ENCODE measurements at regions not wholly inside any gene's neighbourhood (a gene's known extent, or its start where the extent isn't known, plus 50 kb on each side); places are given as distances from the start of the nearest gene placed in this dataset.

DNA sequence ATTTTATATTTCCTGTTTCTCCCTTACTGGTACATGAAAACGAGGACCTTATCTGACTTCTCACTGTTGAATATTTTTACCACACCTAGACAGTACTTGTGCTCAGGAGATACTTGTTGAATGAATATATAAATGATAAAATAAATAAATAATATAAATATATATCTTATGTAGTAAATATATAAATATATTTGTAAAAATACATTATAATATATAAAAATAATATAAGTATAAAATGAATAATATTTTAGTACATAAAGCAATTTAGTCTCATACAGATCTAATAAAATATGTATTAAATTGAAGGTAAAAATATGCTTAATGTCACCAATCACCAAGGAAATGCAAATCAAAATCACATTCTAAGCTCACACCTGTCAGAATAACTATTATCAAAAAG, 360.6 kb downstream of the EFNA5 start:
- Histone ChIP-seq H3K27ac (ENCODE audit: low read depth, low read length) (no peak overlapping the region), H3K9me3 (ENCODE audit: insufficient read depth, low read depth, low read length) (no peaks in the 10 kb centered on the region), H3K36me3 (ENCODE audit: insufficient read depth, low read length) (no peaks in the 10 kb centered on the region), H3K9ac (ENCODE audit: low read depth, low read length) (no peak overlapping the region), H3K4me3 (ENCODE audit: low read length) (no peak overlapping the region), H3K4me1 (ENCODE audit: insufficient read depth, low read length) (no peaks in the 10 kb centered on the region), H3K27me3 (ENCODE audit: insufficient read depth, low read length) (no peaks in the 10 kb centered on the region)
- 100% methylated on average over 1 of the region's 1 CpG for WGBS

DNA sequence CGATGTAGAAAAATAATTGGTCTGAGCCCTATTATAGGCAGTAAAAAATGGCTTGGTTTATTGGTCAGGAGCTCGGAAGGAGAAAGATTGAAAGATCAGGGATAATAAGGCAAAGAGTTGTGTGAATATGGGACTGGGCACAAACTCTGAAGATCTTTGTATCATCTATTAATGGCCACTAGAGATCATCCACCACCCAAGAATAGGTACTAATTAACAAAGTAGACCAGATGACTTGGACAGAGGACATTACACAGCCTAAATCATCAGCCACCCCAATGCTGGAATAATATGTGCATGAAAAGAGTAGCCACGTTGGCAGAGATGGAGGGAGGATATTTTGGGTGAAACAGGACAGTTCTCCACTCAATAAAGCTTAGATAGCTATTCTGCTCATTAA, 364.1 kb downstream of the EFNA5 start:
- H3K27me3 ChIP-seq (ENCODE audit: insufficient read depth, low read length) = no peaks in the 10 kb centered on the region
- H3K9me3 ChIP-seq (ENCODE audit: insufficient read depth, low read depth, low read length) = no peaks in the 10 kb centered on the region
- no peaks in the 10 kb centered on the region for H3K36me3 ChIP-seq (ENCODE audit: insufficient read depth, low read length)
- H3K4me3 ChIP-seq (ENCODE audit: low read length) = no peak overlapping the region
- H3K4me1 ChIP-seq (ENCODE audit: insufficient read depth, low read length) = peaks cover under 1% of the 10 kb centered on the region; the same call in 1 of the 2 replicates
- 96% methylated on average over 2 of the region's 3 CpGs for WGBS
- H3K27ac ChIP-seq (ENCODE audit: low read depth, low read length) = no peak overlapping the region
- no peak overlapping the region for H3K9ac ChIP-seq (ENCODE audit: low read depth, low read length)

DNA sequence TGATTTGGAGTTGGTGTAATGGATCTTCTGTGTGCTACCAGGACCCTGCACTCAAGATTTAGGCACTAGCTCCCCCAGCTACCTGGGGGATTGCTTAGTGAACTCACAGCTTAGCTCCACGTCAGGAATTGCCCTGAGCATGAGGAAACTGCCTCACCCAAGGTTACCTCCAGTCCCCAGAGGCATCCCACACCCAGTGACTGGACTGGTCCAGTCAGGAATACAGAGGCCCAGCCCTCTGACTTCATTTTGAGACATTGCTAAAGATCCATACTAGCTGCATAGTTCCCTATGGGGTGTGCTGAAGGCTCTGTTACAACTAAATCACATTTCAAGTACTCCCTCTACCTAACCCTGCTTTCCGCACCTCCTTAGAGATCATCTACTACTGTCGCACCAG, 364.7 kb downstream of the EFNA5 start:
- peaks cover 7% of the 10 kb centered on the region; the same call in 1 of the 2 replicates for H3K4me1 ChIP-seq (ENCODE audit: insufficient read depth, low read length)
- WGBS = 92% methylated on average over 3 of the region's 3 CpGs
- H3K27me3 ChIP-seq (ENCODE audit: insufficient read depth, low read length) = no peaks in the 10 kb centered on the region
- no peak overlapping the region for H3K4me3 ChIP-seq (ENCODE audit: low read length)
- no peaks in the 10 kb centered on the region for H3K36me3 ChIP-seq (ENCODE audit: insufficient read depth, low read length)
- H3K27ac ChIP-seq (ENCODE audit: low read depth, low read length) = no peak overlapping the region
- H3K9me3 ChIP-seq (ENCODE audit: insufficient read depth, low read depth, low read length) = no peaks in the 10 kb centered on the region
- no peak overlapping the region for H3K9ac ChIP-seq (ENCODE audit: low read depth, low read length)

DNA sequence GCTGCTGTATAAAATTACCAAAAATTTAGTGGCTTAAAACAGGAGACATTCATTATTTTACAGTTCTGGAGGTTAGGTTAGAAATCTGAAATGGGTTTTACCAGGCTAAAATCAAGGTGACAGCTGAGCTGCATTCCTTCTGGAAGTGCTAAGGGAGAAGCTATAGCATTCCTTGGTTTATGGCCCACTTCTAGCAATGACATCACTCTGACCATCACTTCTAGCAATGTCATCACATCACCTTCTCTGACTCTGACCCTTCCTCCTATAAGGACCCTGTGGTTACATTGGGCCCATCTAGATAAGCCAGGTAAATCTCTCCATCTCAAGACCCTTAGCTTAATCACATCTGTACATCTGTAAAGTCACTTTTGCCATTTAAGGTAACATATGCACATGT, 366.1 kb downstream of the EFNA5 start:
- Histone ChIP-seq H3K27me3 (ENCODE audit: insufficient read depth, low read length) (no peaks in the 10 kb centered on the region), H3K9me3 (ENCODE audit: insufficient read depth, low read depth, low read length) (no peaks in the 10 kb centered on the region), H3K4me1 (ENCODE audit: insufficient read depth, low read length) (peaks cover 14% of the 10 kb centered on the region), H3K9ac (ENCODE audit: low read depth, low read length) (no peak overlapping the region), H3K4me3 (ENCODE audit: low read length) (no peak overlapping the region), H3K36me3 (ENCODE audit: insufficient read depth, low read length) (no peaks in the 10 kb centered on the region), H3K27ac (ENCODE audit: low read depth, low read length) (no peak overlapping the region)

DNA sequence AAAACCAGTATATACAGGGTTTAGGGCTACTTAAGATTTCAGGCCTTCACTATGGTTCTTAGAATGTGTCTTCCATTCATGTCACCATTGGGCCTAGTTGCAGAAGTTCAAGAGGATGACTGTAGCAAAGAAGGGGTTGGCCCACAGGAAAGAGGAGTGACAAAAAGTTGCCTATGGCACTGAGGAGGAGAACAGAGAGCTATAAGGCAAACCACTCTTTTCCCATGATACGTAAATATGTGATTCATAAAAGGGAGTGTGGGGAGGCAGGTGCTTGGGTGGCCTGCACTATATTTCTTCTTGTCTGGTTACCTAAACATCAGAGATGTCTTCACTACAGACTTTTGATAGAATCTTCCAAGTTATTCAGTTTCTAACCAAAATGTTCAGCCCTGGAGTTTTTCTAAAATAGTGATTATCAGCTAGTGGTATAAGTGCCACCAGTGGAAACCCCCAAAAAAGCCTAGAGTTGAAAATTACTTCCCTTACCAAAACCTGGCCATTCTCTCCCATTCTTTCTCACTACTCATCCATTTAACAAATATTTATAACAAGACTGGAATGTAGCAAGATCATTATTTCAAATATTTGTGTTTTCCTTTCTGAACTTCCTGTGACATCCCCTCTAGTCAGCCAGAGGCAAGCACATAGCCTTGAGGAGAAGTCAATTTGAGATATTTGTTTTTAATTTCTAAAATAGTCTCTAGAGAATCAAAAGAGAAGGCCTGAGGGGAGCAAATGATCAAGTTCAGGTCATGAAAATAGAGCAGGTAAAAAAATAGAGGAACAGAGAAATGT, 367.4 kb downstream of the EFNA5 start:
- H3K9ac ChIP-seq (ENCODE audit: low read depth, low read length) = no peak overlapping the region
- H3K4me1 ChIP-seq (ENCODE audit: insufficient read depth, low read length) = peaks cover 14% of the 10 kb centered on the region
- no peak overlapping the region for H3K4me3 ChIP-seq (ENCODE audit: low read length)
- WGBS = no CpG with 5 or more reads among the region's 1 CpG
- H3K27ac ChIP-seq (ENCODE audit: low read depth, low read length) = no peak overlapping the region
- H3K36me3 ChIP-seq (ENCODE audit: insufficient read depth, low read length) = no peaks in the 10 kb centered on the region
- H3K27me3 ChIP-seq (ENCODE audit: insufficient read depth, low read length) = no peaks in the 10 kb centered on the region
- no peaks in the 10 kb centered on the region for H3K9me3 ChIP-seq (ENCODE audit: insufficient read depth, low read depth, low read length)

DNA sequence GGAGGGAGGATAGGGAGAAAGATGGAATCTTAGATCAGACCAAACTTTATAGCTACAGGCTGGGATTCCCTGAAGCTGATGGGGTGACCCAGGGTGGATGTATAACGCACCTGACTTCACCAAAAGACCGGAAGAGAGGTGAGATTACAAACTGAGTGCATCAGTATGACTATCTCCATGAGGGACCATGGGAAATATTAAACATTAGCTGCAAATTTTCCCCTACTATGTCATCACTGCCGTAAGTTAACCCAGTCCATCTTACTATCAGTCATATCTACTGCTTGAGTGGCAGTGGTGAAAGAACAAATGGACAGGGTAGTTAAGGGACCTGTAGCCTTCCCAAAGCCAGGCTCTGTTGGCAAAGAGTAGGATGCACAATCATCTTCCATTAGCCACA, 368.3 kb downstream of the EFNA5 start:
- no peaks in the 10 kb centered on the region for H3K27me3 ChIP-seq (ENCODE audit: insufficient read depth, low read length)
- H3K27ac ChIP-seq (ENCODE audit: low read depth, low read length) = no peak overlapping the region
- no peak overlapping the region for H3K4me3 ChIP-seq (ENCODE audit: low read length)
- H3K36me3 ChIP-seq (ENCODE audit: insufficient read depth, low read length) = no peaks in the 10 kb centered on the region
- no peak overlapping the region for H3K9ac ChIP-seq (ENCODE audit: low read depth, low read length)
- 97% methylated on average over 2 of the region's 3 CpGs for WGBS
- H3K4me1 ChIP-seq (ENCODE audit: insufficient read depth, low read length) = peaks cover 14% of the 10 kb centered on the region
- no peaks in the 10 kb centered on the region for H3K9me3 ChIP-seq (ENCODE audit: insufficient read depth, low read depth, low read length)

DNA sequence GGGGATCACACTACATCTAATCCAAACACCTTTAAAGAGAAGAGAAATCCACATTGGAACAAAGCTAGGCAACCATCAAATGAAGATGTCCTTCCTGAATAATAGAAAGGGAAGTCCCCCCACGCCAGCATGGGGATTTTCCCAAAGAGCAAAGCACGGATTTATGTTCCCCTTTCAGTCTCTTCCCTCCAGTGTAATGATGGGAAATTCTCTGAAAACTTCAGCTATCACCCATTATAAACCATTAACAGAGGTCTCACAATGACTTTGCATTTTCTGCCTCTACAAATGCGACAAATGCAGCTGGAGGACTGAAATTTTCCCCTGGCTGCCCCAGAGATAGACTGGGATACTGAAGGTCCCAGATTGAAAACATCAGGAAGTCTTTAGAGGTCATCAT, 368.7 kb downstream of the EFNA5 start:
- Histone ChIP-seq H3K4me3 (ENCODE audit: low read length) (no peak overlapping the region), H3K27ac (ENCODE audit: low read depth, low read length) (no peak overlapping the region), H3K36me3 (ENCODE audit: insufficient read depth, low read length) (no peaks in the 10 kb centered on the region), H3K9me3 (ENCODE audit: insufficient read depth, low read depth, low read length) (no peaks in the 10 kb centered on the region), H3K9ac (ENCODE audit: low read depth, low read length) (no peak overlapping the region), H3K4me1 (ENCODE audit: insufficient read depth, low read length) (peaks cover 14% of the 10 kb centered on the region), H3K27me3 (ENCODE audit: insufficient read depth, low read length) (no peaks in the 10 kb centered on the region)
- WGBS = 96% methylated on average over 3 of the region's 3 CpGs

DNA sequence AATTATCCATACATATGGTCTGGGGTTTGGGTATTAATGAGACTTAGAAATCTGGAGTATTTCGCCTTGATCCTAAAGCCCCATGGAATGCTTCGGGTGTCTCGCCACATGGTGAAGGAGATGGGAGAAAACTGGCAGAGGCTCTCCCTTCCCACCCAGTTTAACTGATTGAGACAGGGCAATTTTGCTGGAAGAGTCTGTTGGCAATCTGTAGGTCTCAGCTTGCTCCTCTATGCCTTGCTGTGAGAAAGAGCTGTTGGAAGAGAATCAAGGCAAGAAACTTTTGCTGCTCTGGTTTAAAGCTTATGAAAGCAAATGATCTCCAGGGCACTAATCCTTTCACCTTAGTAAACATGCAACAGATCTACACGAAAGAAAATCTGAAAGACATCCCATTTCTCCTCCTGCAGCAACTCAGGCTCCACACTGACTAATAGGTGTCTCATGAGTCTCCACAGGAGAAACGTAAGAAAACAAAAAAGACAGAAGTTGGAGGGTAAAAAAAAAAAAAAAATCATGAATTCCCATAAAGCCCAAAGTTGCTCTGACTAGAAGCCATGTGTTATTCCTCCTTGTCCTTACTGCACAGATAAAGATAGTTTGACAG, 369.9 kb downstream of the EFNA5 start:
- 72% methylated on average over 4 of the region's 5 CpGs for WGBS
- Histone ChIP-seq H3K4me3 (ENCODE audit: low read length) (no peak overlapping the region), H3K27me3 (ENCODE audit: insufficient read depth, low read length) (no peaks in the 10 kb centered on the region), H3K9ac (ENCODE audit: low read depth, low read length) (no peak overlapping the region), H3K9me3 (ENCODE audit: insufficient read depth, low read depth, low read length) (no peaks in the 10 kb centered on the region), H3K27ac (ENCODE audit: low read depth, low read length) (no peak overlapping the region), H3K36me3 (ENCODE audit: insufficient read depth, low read length) (no peaks in the 10 kb centered on the region), H3K4me1 (ENCODE audit: insufficient read depth, low read length) (peaks cover 21% of the 10 kb centered on the region)

DNA sequence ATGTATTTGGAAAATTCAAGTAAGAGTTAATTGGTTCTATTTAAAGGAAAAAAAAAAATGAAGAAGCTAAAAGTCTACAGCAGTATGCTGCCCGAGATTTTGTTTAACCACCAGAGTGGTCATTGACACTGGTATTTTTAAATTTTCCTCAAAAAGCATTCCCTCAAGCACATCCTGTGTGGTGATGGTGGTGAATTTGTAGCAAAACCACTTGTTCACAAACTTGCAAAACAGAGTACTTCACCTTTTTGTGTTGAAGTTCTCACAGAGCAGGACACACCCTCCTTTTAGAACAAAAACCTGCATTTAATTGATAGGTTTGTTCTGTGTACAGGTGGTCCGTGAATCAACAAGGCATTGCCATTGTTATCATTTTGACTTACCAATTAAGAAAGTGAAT, 374.2 kb downstream of the EFNA5 start:
- WGBS = 64% methylated on average over 1 of the region's 2 CpGs
- H3K9me3 ChIP-seq (ENCODE audit: insufficient read depth, low read depth, low read length) = no peaks in the 10 kb centered on the region
- no peak overlapping the region for H3K4me3 ChIP-seq (ENCODE audit: low read length)
- H3K4me1 ChIP-seq (ENCODE audit: insufficient read depth, low read length) = peaks cover 26% of the 10 kb centered on the region
- H3K9ac ChIP-seq (ENCODE audit: low read depth, low read length) = no peak overlapping the region
- H3K36me3 ChIP-seq (ENCODE audit: insufficient read depth, low read length) = no peaks in the 10 kb centered on the region
- no peaks in the 10 kb centered on the region for H3K27me3 ChIP-seq (ENCODE audit: insufficient read depth, low read length)
- no peak overlapping the region for H3K27ac ChIP-seq (ENCODE audit: low read depth, low read length)

DNA sequence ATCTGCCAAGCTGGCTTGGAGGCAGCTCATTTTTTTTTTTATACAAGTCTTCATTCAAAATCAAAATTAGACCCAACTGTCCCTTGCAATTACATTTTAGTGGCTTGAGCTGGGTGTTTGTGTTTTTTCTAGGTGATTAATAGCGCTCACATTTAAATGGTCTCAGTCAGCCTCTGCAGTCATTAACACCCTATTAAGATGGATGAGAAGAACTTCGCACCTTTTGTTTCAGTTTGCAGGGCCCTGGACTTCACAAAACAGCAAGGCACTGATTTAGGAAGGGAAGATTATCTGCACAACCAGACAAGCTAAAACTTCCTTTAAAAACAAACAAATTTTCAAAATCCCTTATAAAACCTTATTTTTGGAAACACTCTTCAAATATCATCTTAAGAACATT, 374.8 kb downstream of the EFNA5 start:
- Histone ChIP-seq H3K27ac (ENCODE audit: low read depth, low read length) (no peak overlapping the region), H3K9ac (ENCODE audit: low read depth, low read length) (no peak overlapping the region), H3K36me3 (ENCODE audit: insufficient read depth, low read length) (no peaks in the 10 kb centered on the region), H3K27me3 (ENCODE audit: insufficient read depth, low read length) (no peaks in the 10 kb centered on the region), H3K4me1 (ENCODE audit: insufficient read depth, low read length) (peaks cover 19% of the 10 kb centered on the region), H3K9me3 (ENCODE audit: insufficient read depth, low read depth, low read length) (no peaks in the 10 kb centered on the region), H3K4me3 (ENCODE audit: low read length) (no peak overlapping the region)
- 31% methylated on average over 2 of the region's 2 CpGs for WGBS

DNA sequence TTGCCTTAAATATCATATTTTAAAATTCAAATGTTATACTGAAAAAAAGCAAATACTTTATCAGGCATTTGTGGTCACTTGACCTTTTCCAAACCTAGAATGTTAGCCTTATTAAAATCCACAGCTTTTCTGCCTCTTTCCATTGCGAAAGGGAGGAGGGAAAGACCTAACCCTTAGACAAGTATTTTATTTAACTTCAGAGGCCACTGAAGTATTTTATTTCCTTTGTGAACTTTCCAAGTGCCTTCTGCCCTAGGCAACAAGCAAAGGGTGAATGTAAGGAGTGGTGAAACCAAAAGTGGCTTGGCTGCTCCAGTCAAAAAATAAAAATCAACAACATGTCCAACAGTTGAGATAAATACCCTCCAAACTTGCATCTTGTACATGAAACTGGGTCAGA, 376.1 kb downstream of the EFNA5 start:
- H3K4me3 ChIP-seq (ENCODE audit: low read length) = no peak overlapping the region
- H3K36me3 ChIP-seq (ENCODE audit: insufficient read depth, low read length) = no peaks in the 10 kb centered on the region
- no peaks in the 10 kb centered on the region for H3K9me3 ChIP-seq (ENCODE audit: insufficient read depth, low read depth, low read length)
- H3K4me1 ChIP-seq (ENCODE audit: insufficient read depth, low read length) = peaks cover 13% of the 10 kb centered on the region
- no peaks in the 10 kb centered on the region for H3K27me3 ChIP-seq (ENCODE audit: insufficient read depth, low read length)
- H3K9ac ChIP-seq (ENCODE audit: low read depth, low read length) = no peak overlapping the region
- WGBS = 100% methylated on average over 1 of the region's 1 CpG
- no peak overlapping the region for H3K27ac ChIP-seq (ENCODE audit: low read depth, low read length)

DNA sequence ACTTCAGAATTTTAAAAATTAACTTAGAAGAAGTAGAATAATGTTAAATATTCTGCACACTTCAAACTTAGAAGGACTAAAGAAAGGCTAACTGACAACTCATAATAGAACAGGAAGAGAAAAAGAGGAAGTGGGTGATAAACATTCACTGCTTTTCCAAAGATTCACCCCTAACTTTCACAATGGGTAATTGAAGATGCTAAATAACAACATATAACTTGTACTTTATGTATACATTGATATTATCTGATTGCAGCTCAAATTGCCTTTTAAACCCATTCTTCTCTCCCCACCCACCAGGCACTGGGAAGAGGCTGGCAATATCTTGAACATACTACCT, 376.6 kb downstream of the EFNA5 start:
- no peak overlapping the region for H3K27ac ChIP-seq (ENCODE audit: low read depth, low read length)

More for the DNA sequence above, 376.6 kb downstream of the EFNA5 start:
- Histone ChIP-seq H3K9ac (ENCODE audit: low read depth, low read length) (no peak overlapping the region), H3K9me3 (ENCODE audit: insufficient read depth, low read depth, low read length) (no peaks in the 10 kb centered on the region), H3K4me1 (ENCODE audit: insufficient read depth, low read length) (peaks cover 13% of the 10 kb centered on the region), H3K27me3 (ENCODE audit: insufficient read depth, low read length) (no peaks in the 10 kb centered on the region), H3K36me3 (ENCODE audit: insufficient read depth, low read length) (no peaks in the 10 kb centered on the region), H3K4me3 (ENCODE audit: low read length) (no peak overlapping the region)

Data from HUES64 (cell line).